Astrocyte of the hippocampus (primary cell): ENCODE measurements at regions not wholly inside any gene's neighbourhood (a gene's known extent, or its start where the extent isn't known, plus 50 kb on each side); places are given as distances from the start of the nearest gene placed in this dataset.
A peak's percentile ranks its signal among the peaks of the same experiment; 100 is the strongest.

Experiments
- DNase-seq: peaks from one replicate; pipeline ENCODE4 v3.0.0; 2011; ENCODE audit warnings: low read depth, low spot score

DNA sequence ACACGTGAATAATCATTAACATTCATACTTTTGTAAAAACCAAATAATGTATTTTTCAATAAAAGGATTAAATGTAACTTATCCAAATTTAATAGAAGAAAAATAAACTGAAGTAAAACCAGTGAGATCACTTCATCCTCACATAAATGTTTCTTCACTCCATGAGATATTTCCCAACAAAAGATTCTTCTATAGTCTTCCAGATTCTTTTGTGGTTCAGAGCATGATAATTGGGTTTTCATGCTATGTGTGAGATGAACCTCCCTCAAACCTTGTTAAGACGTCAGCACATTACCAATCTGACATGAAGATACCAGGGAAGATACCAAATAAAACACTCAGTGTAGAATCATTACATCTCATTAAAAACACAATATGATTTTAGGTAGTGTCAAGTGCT is 62.9 kb upstream of the OXGR1 start:
- no peak for DNase-seq

DNA sequence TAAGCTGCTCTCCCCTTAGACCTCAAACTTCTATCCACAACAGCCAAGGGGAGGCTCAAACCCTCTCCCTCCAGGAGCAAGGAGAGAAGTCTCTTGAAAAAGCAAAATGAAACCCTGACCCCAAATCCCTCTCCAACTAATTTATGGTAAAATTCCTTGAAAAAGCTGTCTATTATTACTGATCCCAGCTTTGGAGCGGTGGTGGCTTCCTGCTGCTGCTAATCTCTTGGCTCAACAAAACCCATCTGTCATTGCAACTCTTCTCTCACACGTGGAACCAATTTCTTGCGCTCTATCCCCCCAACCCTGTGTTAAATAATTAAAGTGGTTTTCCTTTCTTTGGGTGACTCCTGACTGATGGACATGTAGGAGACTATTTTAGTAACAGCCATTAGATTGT is 64.1 kb upstream of the OXGR1 start:
- DNase-seq: no peak

DNA sequence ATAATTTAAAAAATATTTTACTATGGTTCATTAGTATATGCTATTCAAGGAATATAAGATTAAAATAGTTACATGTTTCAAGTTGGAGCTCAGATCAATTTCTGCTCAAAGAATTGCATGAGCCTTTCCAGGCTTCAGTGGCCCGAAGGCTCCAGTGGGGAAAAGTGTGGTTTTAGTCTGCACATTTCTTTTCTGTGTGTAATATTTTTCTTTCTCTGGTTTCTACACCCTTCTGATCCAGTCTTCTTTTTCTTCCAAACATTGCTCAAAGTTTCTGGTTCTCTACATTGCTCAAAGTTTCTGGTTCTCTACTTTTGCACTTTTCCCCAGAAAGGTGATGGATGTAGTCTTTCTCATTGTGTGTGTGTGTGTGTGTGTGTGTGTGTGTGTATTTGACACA is 64.7 kb upstream of the OXGR1 start:
- peak; percentile 11 for DNase-seq

DNA sequence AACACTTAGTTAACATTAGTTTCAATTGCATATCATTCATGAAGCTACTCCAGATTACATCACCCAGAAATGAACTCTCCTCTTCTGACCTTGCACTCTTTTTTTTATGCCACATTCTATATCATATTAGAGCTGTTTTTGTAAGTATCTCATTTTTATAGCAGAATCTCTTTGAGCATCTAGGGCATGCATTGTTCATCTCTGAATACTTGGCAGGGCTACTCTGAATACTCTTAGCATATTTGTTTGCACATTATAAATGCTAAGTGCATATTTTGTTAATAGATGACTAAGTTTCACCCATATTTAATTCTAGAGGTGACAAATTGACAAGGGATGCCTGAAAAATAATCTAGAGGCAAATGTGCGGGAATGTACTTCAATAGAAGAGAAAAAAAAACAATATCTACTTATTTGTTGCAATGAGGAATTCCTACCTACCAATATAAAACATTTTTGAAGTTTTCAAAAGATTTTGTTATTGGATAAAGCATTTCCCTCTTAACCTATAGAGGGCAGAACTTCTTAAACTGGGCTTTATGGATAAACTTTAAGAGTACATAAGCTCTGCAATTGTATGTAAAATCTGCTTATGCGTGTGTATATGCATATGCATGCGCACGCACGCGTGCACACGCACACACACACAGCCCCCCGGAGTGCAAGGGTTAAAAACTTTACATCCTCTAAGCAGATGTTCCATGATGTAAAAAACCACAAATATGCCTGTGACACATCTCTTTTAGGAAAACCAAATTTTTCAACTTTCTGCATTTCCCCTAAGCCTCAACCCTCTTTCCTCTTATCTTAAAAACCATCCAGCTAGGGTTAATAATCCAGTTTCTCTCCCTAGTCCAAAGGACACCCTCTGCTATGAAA is 73.0 kb upstream of the OXGR1 start:
- DNase-seq: no peak

DNA sequence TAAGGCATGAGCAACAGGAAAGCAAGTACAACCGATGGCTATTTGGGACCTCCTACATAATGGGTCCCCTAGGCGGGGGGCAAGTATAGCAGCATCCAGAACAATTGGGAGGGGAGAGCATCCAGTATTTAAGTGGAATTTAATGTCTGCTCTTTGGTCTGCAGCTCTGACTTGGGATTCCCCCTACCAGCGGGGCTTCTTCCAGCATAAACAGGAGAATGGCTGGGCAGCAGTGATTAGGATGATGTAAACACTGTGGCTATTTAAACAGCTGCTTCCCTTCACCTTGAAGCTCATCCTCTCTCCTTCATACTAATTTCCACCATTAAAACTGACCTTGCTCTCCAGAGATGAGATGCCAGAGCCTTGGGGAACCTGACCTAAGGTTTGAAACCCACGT is 73.9 kb upstream of the OXGR1 start:
- no peak for DNase-seq

DNA sequence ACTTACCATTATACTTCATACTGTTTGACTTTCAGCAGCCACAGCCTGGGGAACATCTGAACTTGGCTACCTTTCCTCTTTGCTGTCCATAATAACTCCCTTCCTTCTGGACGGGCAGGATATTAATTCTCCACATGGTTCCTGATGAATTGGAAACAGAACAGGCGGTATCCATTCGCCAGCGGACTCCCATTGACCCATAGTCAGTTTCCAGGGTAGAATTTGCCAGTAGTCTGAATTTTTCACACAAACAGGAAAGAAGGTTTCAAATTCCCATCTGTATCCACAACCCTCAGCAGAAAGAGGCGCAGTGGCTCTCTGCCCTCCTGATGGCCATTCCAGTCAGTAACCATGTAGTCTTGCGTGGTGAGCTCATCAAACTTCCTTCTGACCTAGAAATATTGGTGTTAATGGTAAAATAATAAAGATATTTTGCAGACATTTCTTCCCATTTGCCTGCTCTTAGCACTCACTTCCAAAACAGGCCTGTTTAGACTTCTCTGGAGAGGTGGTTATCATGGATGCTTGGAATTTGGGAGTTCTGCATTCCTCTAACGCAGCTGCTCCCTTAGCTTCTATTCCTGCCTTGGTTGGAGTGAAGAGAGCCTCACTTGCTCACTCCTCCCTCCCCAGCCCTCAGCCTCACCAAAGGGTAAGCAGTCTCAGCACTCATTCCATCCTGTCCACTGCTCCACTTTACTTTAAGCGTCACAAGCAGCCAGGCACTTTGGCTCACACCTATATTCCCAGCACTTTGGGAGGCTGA is 75.0 kb upstream of the OXGR1 start:
- no peak for DNase-seq

DNA sequence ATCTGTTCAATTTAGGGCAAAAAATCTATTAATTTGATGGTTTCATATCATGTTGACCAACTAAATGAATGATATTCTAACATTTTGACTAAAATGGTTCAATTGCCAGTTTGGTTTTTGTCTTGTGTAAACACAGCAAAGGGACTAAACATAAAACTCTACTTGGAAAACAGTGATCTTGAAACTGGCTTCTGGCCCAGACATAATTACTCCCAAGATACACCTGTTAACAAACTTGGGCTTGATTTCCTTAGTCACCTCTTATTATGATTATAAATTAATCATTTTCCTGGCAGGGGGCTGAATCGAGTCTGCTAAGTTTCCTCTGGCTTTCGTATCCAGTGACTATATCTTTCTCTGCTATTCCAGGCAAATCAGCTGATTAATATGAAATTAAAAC is 78.0 kb upstream of the OXGR1 start:
- no peak for DNase-seq

DNA sequence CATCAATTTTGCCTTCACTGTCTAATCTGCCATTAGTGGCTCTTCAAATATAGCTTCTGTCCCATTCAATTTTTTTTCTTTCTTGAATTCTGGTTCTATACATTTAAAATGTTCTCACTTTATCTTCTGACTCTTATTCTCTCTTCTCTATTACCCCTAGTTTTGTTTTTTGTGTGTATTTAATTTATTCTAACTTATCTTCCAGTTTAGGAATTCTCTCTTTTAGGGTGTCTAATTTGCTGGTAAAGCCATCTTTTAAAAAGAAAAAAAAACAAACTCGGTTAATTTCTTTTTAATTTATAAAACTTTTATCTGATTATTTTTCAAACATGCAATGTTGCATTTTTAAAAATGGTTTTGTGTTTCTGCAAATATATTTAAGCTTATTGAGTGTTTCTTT is 80.3 kb upstream of the OXGR1 start:
- no peak for DNase-seq

DNA sequence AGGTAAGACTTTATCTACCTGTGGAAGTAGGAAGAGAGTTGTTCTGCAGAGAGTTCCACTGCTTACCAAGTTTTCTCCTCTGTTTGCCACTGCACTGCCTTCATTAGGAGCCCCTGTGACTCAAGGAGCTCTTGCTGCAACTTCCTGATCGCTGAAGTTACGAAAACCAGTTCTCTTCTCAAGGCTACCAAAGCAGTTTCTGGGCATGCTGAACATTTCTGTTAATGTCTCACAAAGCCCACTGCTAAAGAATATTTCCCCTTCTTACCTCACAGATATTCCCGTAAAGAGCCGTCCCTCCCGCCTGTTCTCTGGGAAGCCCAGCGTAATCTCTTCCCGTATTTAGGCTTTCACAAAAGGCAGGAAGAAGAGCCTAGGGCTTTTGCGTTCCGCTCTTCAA is 82.6 kb upstream of the OXGR1 start:
- DNase-seq: no peak

DNA sequence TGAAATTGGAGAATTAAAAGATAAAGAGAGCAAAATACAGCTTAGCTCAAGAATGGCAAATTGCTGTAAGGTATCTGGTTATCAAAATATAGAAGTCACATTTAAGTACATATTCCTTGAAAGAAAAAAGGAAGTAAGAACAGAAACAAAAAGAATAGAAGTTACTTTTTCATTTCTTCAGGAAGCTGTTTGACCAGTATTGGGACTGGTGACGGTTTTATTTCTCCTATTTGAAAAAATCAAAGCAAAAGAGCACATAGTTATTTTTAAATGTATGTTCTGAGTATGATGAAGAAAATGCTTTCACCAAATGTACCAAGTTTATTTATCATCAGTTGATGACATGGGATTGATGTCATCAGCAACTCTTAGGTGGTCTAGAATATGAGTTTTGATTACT is 83.1 kb upstream of the OXGR1 start:
- DNase-seq: no peak

DNA sequence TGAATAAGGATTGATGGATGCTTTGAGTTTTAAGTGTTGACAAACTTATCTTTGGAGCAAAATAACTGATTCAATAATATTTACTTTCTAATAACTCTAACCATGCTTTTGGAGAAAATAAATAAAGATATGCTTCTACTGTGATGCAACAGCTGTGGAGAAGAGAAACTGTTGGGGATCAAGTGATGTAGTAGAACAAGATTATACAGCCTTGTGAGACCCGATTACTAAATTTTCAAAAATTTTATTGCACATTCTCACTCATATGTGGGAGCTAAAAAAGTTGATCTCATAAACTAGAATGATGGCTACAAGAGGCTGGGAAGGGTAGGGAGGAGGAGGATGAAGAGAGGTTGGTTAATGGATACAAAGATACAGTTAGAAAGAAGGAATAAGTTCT is 85.5 kb upstream of the OXGR1 start:
- DNase-seq: no peak

DNA sequence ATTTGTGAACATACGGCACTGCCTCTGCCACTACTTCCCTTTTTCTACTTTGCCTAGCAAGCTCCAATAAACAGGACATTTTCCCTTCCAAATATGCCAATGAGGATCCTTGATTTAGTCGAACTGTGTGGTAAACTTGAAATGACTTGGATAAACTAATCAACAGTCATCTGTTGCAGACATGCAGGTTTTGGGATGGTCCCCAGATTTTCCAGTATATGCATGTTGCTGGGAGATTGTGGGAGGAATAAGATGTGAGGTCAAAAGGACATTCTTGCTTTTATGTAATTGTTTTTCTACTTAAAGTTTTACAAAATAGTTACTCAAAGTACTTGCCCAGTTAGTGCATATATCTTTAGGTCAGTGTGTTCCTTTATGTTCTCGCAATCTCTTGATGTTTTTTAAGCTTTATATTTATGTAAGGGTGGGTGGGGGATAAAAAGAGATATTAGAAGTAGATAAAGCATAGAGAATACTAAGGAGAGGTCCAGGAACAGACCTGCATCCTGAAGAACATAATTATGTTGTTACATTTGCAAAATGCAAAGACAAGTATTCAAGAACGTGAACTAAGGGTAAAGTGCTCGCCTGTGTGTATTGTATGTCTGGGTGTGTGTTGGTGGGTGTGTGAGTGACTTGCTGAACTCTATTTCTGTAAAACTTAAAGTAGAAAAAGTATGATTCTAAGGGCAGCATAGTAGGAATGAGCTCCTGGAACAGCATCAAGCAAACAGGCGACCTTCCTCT is 88.4 kb upstream of the OXGR1 start:
- no peak for DNase-seq

DNA sequence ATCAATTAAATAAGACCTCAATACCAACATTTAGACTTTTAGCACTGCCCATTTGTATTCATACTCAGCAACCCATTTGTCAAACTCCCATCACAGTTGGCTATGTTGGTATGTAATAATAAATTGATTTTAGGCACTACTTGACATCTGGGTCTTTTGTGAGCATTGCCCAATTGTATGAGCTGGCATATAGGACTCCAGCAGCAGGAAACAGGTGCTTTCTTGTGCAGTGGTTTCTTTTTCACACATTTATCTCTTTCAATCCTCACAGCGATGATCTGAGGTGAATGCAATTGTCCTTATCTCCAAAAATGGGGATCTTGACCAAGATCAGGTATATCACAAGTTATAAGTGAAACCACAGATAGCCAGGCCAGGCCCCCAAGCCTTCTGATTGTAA is 96.9 kb upstream of the OXGR1 start:
- DNase-seq: no peak

DNA sequence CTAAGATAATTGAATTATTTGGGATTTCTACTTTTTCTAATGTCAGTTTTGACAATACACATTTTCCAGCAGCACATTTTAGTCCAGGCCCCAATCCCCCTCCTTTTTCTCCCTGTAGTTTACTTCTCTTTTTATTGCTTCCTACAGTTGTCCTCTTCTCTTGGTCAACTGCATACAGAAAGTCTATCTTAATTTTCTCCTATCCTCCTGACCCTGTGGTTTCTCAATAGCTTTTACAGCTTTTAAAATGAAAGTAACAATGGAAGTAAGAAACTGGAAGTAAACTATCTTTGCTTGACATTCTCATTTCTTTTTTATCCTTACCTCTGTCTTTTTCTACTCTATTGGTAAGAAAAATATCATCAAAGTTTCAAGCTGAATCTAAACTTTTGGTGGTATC is 106.5 kb upstream of the OXGR1 start:
- no peak for DNase-seq

DNA sequence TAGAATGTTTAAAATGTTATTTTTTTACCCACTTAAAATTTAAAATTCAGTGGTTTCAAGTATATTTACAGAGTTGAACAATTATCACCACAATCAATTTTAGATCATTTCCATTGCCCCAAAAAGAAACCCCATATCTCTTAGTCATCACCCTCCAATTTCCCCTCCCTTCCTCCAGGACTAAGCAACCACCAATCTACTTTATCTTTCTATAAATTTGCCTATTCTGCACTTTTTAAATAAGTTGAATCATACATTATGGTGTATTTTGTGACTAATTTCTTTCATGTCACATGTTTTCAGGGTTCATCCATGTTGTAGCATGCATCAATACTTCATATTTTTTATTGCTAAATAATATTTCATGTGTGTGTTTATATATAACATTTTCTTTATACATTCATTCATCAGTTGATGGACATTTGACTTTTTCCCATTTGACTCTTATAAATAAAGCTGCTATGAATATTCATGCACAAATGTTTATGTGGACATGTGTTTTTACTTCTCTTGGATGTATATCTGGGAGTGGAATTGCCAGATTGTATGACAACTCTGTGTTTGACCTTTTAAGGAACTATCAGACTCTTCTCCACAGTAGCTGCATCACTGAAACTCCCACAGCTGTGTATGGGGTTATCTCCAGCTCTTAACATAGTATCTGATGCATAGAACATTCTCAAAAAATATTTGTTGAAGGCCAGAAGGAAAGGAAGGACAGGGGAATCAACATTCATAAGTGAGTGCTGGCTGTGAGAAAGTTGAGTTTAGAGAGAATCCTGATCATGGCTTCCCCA is 107.8 kb upstream of the OXGR1 start:
- no peak for DNase-seq

DNA sequence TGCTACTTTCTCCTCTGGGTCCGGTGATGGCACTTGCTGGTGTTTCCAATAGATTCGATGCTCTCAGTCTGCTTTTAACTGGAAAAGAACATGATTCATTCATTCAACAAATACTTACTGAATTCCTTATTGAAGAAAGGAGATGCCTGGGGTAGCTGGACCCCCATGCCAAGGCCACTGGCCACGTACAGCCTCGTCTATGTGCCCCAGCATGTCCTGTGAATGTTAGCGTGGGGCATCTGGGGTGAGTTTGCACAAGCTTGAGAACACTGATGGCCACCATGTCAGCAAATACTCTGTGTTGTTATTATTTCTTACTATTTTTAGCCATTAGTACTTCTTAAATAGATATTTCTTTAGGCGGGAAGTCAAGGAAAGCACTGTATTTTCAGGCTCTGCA is 112.0 kb upstream of the OXGR1 start:
- DNase-seq: no peak

DNA sequence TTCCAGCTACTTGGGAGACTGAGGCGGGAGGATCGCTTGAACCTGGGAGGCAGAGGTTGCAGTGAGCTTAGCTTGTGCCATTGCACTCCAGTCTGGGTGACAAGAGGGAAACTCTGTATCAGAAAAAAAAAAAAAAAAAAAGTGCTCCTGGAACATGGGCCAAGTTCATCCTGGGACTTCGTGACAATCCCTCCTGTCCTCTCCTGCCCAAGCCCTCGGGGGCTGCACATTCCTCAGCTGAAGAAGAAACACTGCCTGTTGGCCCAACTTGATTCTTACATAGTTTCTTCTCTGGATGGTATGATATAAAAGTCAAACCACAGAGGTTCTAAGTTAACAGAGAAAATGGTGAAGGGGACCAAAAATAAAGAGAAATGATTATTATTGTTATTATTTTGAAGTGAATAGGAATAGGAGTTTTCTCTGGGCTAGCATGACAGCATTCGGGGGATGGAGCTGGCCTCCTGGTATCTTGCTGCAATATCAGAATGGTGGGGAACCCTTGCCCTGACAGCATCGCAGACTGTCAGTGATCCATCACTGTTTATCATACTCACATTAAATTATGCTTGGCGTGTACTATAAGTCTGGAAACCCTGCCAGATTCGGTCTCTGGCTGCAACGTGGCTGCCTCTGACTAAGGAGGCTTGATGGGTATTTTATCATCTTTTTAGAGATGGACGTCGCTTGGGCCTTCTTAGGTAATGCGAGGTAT is 113.7 kb upstream of the OXGR1 start:
- no peak for DNase-seq

DNA sequence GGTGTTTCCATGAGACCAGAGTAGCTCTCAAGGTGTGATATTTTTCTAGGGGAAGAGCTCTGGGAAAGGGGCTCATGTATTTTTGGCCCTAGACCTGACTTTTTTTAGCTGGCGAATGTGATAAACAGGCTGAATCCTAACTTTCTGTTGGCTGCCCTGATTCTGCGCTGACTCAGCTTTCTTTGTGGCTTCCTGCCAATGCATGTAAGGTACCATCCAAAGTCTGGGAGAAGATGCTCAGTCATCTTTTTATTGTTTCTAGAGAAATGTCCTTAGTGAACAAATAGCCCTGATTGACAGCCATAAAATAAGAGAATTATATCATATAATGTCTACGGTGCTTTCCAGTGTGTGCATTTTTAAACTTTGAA is 113.6 kb upstream of the MBNL2 start:
- DNase-seq: no peak

DNA sequence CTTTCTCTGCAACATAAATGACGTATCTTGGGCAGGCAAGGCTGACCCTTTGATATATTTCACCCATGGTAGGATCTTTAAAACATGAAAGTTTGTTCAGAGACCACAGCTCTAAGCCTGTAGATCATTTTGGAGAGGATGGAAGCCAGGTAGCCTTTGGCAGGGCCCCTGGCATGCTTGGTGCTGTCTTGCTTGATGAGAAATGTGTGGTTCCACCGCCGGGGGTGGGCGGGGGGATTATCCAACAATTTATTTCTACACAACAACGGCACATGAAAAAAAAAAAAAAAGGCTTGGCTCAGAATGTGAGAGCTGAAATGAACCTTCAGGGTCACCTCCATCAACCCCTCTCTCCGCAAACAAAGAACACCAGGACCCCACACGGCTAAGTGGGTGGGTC is 112.9 kb upstream of the MBNL2 start:
- DNase-seq: no peak

DNA sequence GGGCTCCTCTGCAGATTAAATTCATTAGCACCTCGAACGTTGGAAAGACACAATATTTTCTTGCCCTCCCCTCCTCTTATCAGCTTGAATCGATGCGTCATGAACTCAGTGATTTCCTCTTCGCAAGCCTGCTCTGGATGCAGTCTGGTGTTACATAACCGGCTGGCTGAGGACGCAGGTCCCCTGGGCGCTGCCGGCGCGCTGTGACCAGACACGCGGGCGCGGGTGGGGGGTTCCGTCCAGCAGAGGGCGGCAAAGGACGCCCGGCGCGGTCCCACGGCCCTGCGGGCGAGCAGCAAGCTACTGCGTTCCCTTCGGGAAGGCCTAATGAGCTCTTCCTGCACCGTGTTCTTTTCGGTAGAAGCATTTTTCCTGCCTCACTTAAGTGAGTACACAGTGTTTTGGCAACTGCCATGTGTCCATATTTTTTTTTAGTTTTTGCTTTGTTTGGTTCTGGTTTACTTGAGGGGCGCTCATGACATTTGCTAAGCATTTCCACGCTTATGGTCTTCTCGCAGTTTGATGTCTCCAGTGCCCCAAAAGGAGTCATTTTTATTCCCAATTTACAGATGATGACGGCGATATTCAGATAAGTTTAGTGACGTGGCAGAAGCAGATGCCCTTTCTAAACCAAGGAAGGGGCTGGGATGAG is 112.2 kb upstream of the MBNL2 start:
- peak; percentile 96 for DNase-seq

DNA sequence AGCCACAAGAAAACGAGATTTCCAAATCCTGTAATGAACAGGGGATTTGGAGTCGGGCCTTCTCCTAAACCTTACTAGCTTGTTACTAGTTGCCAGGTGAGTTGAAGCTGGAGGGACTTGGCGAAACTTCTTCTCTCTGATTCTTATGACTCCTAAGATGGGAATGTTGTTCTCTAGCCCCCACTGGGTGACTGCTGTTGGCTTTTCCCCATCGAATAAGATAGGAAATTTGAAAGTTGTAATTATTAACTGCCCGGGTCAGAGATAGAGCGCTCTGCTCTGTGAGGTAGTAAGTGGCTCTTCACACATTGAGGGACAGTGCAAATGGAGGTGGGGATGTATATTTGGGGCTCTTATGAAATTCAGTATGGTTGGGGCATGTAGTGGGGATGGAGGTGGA is 111.2 kb upstream of the MBNL2 start:
- DNase-seq: no peak
